ENCODE measurements at regions not wholly inside any gene's neighbourhood (a gene's known extent, or its start where the extent isn't known, plus 50 kb on each side); places are given as distances from the start of the nearest gene placed in this dataset.

DNA sequence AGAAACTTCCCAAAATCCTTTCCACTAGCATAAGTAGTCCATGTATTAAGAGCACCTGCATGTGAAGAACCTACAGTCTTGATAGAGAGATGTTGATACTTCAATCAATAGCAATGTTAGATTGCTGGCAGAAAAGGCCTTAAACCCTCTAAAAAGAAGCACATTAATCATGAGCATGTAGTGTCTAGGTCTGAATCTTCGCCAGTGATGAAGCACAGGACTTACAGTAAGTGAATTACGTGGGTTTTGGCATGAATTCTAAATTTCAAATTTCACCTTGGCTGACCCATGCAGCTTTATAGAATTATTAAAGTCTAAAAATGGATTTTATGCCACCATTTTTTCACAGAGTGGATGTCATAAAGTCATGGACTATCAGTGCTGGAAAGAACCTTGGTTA is 791.6 kb upstream of the NOVA1 start:
- H3K9ac ChIP-seq = no peak overlapping the region
- no peak for TF ChIP-seq Cebpa-rat (IDR thresholded peaks at IDR 0.05)
- no peaks in the 10 kb centered on the region for H3K36me3 ChIP-seq
- H3K27me3 ChIP-seq = no peaks in the 10 kb centered on the region
- no peaks in the 10 kb centered on the region for H3K4me1 ChIP-seq
- H3K9me3 ChIP-seq (replicated peaks in 1 of 11) = no peaks in the 10 kb centered on the region
- H3K27ac ChIP-seq = no peak overlapping the region
- H3K4me2 ChIP-seq = no peak overlapping the region
- H4K20me1 ChIP-seq = no peaks in the 10 kb centered on the region
- no peak overlapping the region for H3K4me3 ChIP-seq

DNA sequence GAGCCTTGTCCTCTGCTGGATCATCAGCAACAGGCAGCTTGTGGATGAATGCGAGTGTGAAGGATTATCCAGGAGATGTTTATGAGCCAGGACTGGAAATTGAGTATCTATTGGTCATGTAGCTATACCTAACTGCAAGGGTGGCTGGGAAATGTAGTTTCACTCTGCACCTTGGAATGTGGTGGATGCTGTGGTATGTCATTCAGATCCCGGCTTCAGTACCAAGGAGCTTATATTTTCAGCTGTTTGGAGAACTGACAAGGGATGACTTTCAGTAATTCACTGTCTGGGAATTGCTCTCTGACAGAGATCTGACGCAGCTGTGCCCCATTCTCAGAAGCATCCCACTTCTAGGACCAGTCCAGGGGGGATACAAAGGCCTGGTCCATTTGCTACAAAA is 792.3 kb upstream of the NOVA1 start:
- Histone ChIP-seq H3K27ac (no peak overlapping the region), H4K20me1 (no peaks in the 10 kb centered on the region), H3K27me3 (no peaks in the 10 kb centered on the region), H3K36me3 (no peaks in the 10 kb centered on the region), H3K4me2 (no peak overlapping the region), H3K9me3 (replicated peaks in 1 of 11) (no peaks in the 10 kb centered on the region), H3K9ac (no peak overlapping the region), H3K4me1 (no peaks in the 10 kb centered on the region), H3K4me3 (no peak overlapping the region)
- no peak for TF ChIP-seq Cebpa-rat (IDR thresholded peaks at IDR 0.05)

DNA sequence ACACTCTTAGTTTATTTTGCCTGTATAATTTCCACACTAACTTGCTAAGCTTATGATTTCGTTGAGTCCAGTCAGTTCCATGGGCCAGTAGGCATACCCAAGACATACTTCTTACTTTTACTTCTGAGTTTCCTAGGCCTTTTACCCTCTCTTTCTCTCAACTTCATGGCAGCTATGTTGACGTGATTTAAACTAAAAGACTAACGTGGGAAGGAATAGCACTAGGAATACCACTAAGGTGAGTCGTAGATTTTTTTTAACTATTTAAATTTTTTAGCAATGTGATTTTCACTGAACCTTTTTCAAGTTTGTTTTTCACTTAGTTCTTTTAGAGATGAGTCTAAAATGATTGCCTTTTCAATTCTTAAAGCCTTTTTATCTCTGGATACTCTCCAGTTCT is 793.5 kb upstream of the NOVA1 start:
- H3K36me3 ChIP-seq = no peaks in the 10 kb centered on the region
- no peak overlapping the region for H3K4me2 ChIP-seq
- no peak for TF ChIP-seq Cebpa-rat (IDR thresholded peaks at IDR 0.05)
- H3K9ac ChIP-seq = no peak overlapping the region
- H3K27ac ChIP-seq = no peak overlapping the region
- no peaks in the 10 kb centered on the region for H3K4me1 ChIP-seq
- H3K27me3 ChIP-seq = no peaks in the 10 kb centered on the region
- no peaks in the 10 kb centered on the region for H3K9me3 ChIP-seq (replicated peaks in 1 of 11)
- H4K20me1 ChIP-seq = no peaks in the 10 kb centered on the region
- no peak overlapping the region for H3K4me3 ChIP-seq

DNA sequence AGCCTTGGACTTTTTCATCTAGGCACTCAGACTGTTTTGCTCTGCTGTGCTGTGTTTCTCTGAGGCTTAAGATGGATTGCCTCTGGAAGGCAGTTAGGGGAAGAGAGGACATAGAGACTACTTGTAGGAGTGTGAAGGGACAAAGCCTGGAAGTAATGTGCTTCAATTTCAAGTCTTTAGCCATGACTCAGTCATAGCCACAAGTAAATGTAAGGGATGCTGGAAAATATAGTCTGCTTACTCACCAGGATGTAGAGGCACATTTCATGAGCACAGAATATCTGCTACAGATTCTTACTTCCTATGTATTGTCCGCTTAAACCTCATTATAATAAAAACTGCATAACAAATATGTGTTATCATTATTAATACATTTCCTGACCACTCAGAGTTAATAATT is 794.3 kb upstream of the NOVA1 start:
- no peak overlapping the region for H3K4me2 ChIP-seq
- H3K4me3 ChIP-seq = no peak overlapping the region
- H4K20me1 ChIP-seq = no peaks in the 10 kb centered on the region
- H3K9me3 ChIP-seq (replicated peaks in 1 of 11) = no peaks in the 10 kb centered on the region
- no peaks in the 10 kb centered on the region for H3K36me3 ChIP-seq
- TF ChIP-seq Cebpa-rat (IDR thresholded peaks at IDR 0.05) = no peak
- no peaks in the 10 kb centered on the region for H3K4me1 ChIP-seq
- H3K27ac ChIP-seq = no peak overlapping the region
- no peak overlapping the region for H3K9ac ChIP-seq
- no peaks in the 10 kb centered on the region for H3K27me3 ChIP-seq

DNA sequence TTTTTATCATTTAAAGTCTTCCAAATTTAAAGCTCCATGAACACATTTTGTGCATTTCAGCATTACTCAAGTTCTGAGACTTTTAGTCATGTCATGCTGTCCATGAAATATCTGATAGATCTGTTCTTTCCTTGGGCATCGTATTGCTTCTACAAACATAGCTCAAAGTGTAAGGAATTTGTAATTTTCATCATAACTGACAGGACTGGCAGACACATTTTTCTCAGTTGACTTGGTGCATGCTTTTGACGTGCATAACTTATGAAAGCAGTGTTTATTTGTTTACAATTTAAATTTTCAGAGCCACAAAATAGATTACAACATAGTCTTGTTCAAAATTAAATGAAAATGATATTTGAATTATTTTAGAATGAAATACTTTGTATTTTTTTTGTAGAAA is 812.1 kb upstream of the NOVA1 start:
- Histone ChIP-seq H3K27ac (no peak overlapping the region), H3K4me3 (no peak overlapping the region), H3K36me3 (no peaks in the 10 kb centered on the region), H3K4me2 (no peak overlapping the region), H3K9me3 (replicated peaks in 1 of 11) (no peaks in the 10 kb centered on the region), H3K4me1 (no peaks in the 10 kb centered on the region), H3K27me3 (no peaks in the 10 kb centered on the region), H4K20me1 (no peaks in the 10 kb centered on the region), H3K9ac (no peak overlapping the region)
- TF ChIP-seq Cebpa-rat (IDR thresholded peaks at IDR 0.05) = no peak

DNA sequence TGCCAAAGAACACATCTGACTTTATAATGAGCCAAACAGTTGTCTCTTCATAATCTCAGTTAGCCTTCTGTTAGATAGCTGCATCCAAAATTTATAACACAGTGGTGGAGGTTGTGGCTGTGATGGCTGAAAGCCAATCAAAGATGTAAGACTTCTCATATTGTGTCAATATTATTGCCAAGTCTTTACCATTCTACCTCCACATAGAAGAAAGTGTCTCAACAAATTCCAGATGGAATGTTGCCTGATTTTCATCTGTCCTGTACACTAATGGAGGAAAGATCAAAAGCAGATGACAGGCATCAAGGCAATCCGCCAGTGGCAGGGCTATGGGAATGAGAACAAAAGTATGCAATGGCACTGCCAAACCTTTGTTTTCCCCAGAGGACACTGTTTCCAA is 813.1 kb upstream of the NOVA1 start:
- H3K4me1 ChIP-seq = no peaks in the 10 kb centered on the region
- no peaks in the 10 kb centered on the region for H3K9me3 ChIP-seq (replicated peaks in 1 of 11)
- no peaks in the 10 kb centered on the region for H3K27me3 ChIP-seq
- no peak overlapping the region for H3K9ac ChIP-seq
- no peak overlapping the region for H3K27ac ChIP-seq
- H3K4me2 ChIP-seq = no peak overlapping the region
- no peaks in the 10 kb centered on the region for H3K36me3 ChIP-seq
- no peak for TF ChIP-seq Cebpa-rat (IDR thresholded peaks at IDR 0.05)
- no peaks in the 10 kb centered on the region for H4K20me1 ChIP-seq
- H3K4me3 ChIP-seq = no peak overlapping the region

DNA sequence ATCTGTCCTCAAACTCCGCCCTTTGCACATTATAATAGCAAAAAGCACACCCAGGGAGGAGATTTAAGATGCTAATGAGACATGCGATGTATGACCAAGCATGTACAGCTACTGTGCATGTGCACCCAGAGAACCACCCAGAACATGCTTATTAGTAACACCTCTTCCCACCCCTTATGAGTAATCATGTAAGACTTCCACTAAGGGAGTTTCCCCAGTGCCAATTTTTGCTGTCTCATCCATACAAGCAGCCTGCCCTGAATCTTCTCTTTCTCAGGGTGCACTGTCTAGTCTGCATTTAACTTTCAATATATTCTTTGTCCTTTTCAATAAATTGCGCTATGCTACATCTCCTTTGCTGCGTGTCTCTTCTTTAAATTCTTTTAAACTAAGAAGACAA is 830.0 kb upstream of the NOVA1 start:
- Histone ChIP-seq H3K9me3 (replicated peaks in 1 of 11) (no peaks in the 10 kb centered on the region), H3K4me3 (no peak overlapping the region), H3K4me1 (peaks cover 0 to 12% (median 0%) of the 10 kb centered on the region in 10 experiments; a peak in 2 of 20 replicates), H3K4me2 (peak overlapping the region in 3 of 11 experiments; percentile 5 to 33 (median 32); a peak in 3 of 22 replicates), H3K27ac (peak overlapping the region in 1 of 11 experiments; percentile 33; a peak in 1 of 22 replicates), H3K27me3 (no peaks in the 10 kb centered on the region), H3K9ac (no peak overlapping the region), H4K20me1 (no peaks in the 10 kb centered on the region), H3K36me3 (no peaks in the 10 kb centered on the region)
- TF ChIP-seq Cebpa-rat (IDR thresholded peaks at IDR 0.05) = no peak

DNA sequence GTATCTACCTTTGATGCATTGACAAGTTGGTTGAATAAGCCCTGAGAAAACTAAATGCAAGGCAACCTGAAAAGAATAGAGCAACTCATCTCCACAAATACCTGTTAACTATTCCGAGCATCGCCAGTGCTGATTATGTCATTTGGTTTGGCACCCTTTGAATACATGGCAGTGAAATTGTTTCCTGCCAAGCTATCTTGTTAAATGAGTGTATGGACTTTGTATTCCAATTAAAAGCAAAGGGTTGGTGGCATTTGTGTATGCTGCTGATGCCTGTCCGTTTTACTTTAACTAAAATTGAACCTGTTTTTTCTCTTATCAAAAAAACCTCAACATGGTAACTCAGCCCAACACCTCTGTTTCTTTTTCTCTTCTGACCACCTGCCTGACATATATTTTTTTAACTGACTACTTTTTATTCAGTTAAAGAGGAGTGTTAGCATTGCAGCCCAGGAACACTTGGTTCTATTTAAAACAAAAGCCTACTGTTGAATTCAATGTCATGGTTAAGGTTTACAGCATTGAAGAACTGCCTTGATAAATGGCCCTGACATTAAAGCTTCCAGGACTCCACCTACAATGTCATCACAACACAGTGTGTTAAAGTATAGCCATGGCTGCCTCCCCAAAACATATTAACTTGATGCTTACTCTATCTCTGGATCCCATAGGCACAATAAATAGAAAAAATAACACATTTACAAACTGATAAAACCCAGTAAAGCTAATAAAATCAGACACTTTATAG is 838.3 kb upstream of the NOVA1 start:
- no peaks in the 10 kb centered on the region for H3K4me1 ChIP-seq
- H3K27me3 ChIP-seq = no peaks in the 10 kb centered on the region
- TF ChIP-seq Cebpa-rat (IDR thresholded peaks at IDR 0.05) = no peak
- H3K9ac ChIP-seq = no peak overlapping the region
- no peak overlapping the region for H3K4me2 ChIP-seq
- no peaks in the 10 kb centered on the region for H3K36me3 ChIP-seq
- H3K27ac ChIP-seq = no peak overlapping the region
- no peak overlapping the region for H3K4me3 ChIP-seq
- H3K9me3 ChIP-seq (replicated peaks in 1 of 11) = no peaks in the 10 kb centered on the region
- no peaks in the 10 kb centered on the region for H4K20me1 ChIP-seq

DNA sequence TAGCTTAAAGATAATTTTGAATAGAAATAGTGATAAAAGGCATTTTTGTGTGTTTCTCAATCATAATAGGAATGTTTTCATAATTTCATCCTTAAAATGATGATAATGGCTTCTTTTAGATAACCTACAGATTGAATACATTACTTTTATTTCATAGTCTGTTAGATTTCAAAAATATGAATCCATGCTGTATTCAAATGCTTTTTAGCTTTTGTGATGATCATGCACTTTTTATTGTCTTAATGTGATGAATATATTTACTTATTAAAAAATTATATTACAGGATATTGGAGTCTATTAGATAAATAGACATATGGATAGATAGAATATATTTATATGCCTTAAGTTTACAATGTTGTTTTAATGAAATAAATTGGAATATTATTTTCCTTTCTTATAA is 886.8 kb upstream of the NOVA1 start:
- Histone ChIP-seq H3K9me3 (replicated peaks in 1 of 11) (no peaks in the 10 kb centered on the region), H4K20me1 (no peaks in the 10 kb centered on the region), H3K27ac (no peak overlapping the region), H3K36me3 (no peaks in the 10 kb centered on the region), H3K4me1 (no peaks in the 10 kb centered on the region), H3K4me3 (no peak overlapping the region), H3K27me3 (no peaks in the 10 kb centered on the region), H3K9ac (no peak overlapping the region), H3K4me2 (no peak overlapping the region)
- no peak for TF ChIP-seq Cebpa-rat (IDR thresholded peaks at IDR 0.05)

DNA sequence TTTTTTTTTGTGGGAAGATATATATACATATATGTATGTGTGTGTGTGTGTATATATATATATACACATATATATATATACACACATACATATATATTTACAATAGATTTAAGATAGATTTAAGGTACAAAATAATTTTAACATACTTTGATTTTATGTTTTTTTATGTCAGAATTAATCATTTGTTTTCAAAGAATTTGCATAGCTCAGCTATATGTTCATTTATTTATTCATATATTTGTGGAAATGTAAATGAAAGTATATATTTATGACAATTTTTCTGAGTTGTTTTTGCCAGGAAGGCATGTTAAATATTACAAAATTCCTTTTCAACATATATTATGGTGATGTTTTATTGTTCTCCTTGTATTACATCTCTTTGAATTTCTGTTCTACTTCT is 887.4 kb upstream of the NOVA1 start:
- H3K4me1 ChIP-seq = no peaks in the 10 kb centered on the region
- H3K4me2 ChIP-seq = no peak overlapping the region
- H4K20me1 ChIP-seq = no peaks in the 10 kb centered on the region
- TF ChIP-seq Cebpa-rat (IDR thresholded peaks at IDR 0.05) = no peak
- no peaks in the 10 kb centered on the region for H3K9me3 ChIP-seq (replicated peaks in 1 of 11)
- H3K4me3 ChIP-seq = no peak overlapping the region
- H3K27me3 ChIP-seq = no peaks in the 10 kb centered on the region
- no peak overlapping the region for H3K9ac ChIP-seq
- no peak overlapping the region for H3K27ac ChIP-seq
- H3K36me3 ChIP-seq = no peaks in the 10 kb centered on the region
